Retina (tissue), 1 donor: ENCODE measurements at regions not wholly inside any gene's neighbourhood (a gene's known extent, or its start where the extent isn't known, plus 50 kb on each side); places are given as distances from the start of the nearest gene placed in this dataset.
A peak's percentile ranks its signal among the peaks of the same experiment; 100 is the strongest.
"Not testable (repeated sequence)": the region's sequence is repeated elsewhere in the genome, so short reads cannot be mapped to it uniquely, and the experiment has no call there.

Experiments
- DNase-seq: peaks from one replicate; pipeline ENCODE4 v3.0.0-alpha.2; 2016

- peak; percentile 30 for DNase-seq
Measured at GRCh38 chr1:148309940-148310500, 157.9 kb upstream of the NBPF11 start.

GRCh38 chr1:148308832-148309458, 156.9 kb upstream of the NBPF11 start:
- peak; percentile 41 for DNase-seq

- no peak for DNase-seq
Measured at GRCh38 chr1:148307583-148308185, 155.6 kb upstream of the NBPF11 start.

- DNase-seq = not testable (repeated sequence)
Measured at GRCh38 chr1:148304935-148305334, 152.9 kb upstream of the NBPF11 start.

- not testable (repeated sequence) for DNase-seq
Measured at GRCh38 chr1:148302586-148303364, 150.7 kb upstream of the NBPF11 start.

GRCh38 chr1:148297852-148298251, 145.8 kb upstream of the NBPF11 start:
- not testable (repeated sequence) for DNase-seq

GRCh38 chr1:148296511-148296910, 144.4 kb upstream of the NBPF11 start:
- no peak for DNase-seq

- DNase-seq = no peak
Measured at GRCh38 chr1:148294116-148294807, 142.2 kb upstream of the NBPF11 start.

- DNase-seq = no peak
Measured at GRCh38 chr1:148293651-148294050, 141.6 kb upstream of the NBPF11 start.

GRCh38 chr1:148292915-148293314, 140.8 kb upstream of the NBPF11 start:
- DNase-seq = no peak

- DNase-seq = no peak
Measured at GRCh38 chr1:148290881-148291280, 138.8 kb upstream of the NBPF11 start.

GRCh38 chr1:148289647-148290046, 137.6 kb upstream of the NBPF11 start:
- DNase-seq = no peak

- not testable (repeated sequence) for DNase-seq
Measured at GRCh38 chr1:148285946-148286345, 133.9 kb upstream of the NBPF11 start.

- not testable (repeated sequence) for DNase-seq
Measured at GRCh38 chr1:148280831-148281572, 128.9 kb upstream of the NBPF11 start.

- not testable (repeated sequence) for DNase-seq
Measured at GRCh38 chr1:148279002-148279542, 127.0 kb upstream of the NBPF11 start.

GRCh38 chr1:148277865-148278279, 125.8 kb upstream of the NBPF11 start:
- not testable (repeated sequence) for DNase-seq

- not testable (repeated sequence) for DNase-seq
Measured at GRCh38 chr1:148267066-148267465, 115.0 kb upstream of the NBPF11 start.

GRCh38 chr1:148264374-148265276, 112.5 kb upstream of the NBPF11 start:
- DNase-seq = peak; percentile 57

- no peak for DNase-seq
Measured at GRCh38 chr1:148263906-148264255, 111.8 kb upstream of the NBPF11 start.

GRCh38 chr1:148263128-148263905, 111.2 kb upstream of the NBPF11 start:
- DNase-seq = peak; percentile 79
